Natural killer cell (primary cell): ENCODE measurements at regions not wholly inside any gene's neighbourhood (a gene's known extent, or its start where the extent isn't known, plus 50 kb on each side); places are given as distances from the start of the nearest gene placed in this dataset.

Experiments
- ATAC-seq, 3 donors: fragments of 150-1000 bp in 2 of 3; fragments of 200-7000 bp in 1 of 3; cut with Tn5 transposase; 1 replicate in 1 of 3; 2 replicates in 2 of 3; pipeline ENCODE4 v1.10.0; 2021; ENCODE audit warnings: mild to moderate bottlenecking in 2 of 3, moderate library complexity in 2 of 3
- DNase-seq, 2 donors: peaks; one replicate each; pipeline versions ENCODE4 v3.0.0 to v3.0.0-alpha.2; 2013 to 2021; ENCODE audit warnings: mixed read lengths in 1 of 2
- H3K27ac ChIP-seq: one replicate; pipeline ENCODE4 v1.5.1; 2013; ENCODE audit warnings: mild to moderate bottlenecking, low read length
- H3K27me3 ChIP-seq: one replicate; pipeline ENCODE4 v1.6.1; 2013; ENCODE audit warnings: low read length; ENCODE audit not compliant: control insufficient read depth, insufficient read depth
- H3K36me3 ChIP-seq: one replicate; pipeline ENCODE4 v1.6.1; 2013; ENCODE audit warnings: low read length; ENCODE audit not compliant: control insufficient read depth, insufficient read depth
- H3K4me1 ChIP-seq: one replicate; pipeline ENCODE4 v1.6.1; 2013; ENCODE audit warnings: low read length; ENCODE audit not compliant: control insufficient read depth, insufficient read depth
- H3K4me3 ChIP-seq: one replicate; pipeline ENCODE4 v1.5.1; 2013; ENCODE audit warnings: low read length
- H3K9me3 ChIP-seq: one replicate; pipeline ENCODE4 v1.6.1; 2013; ENCODE audit warnings: low read length; ENCODE audit not compliant: control insufficient read depth, insufficient read depth
- H3K27ac Mint-ChIP-seq, 2 donors: one replicate each; pipeline ENCODE4 v1.8.0; 2022; ENCODE audit warnings: mild to moderate bottlenecking in 2 of 2, mixed read lengths in 2 of 2, moderate library complexity in 1 of 2
- H3K27me3 Mint-ChIP-seq, 2 donors: one replicate each; pipeline ENCODE4 v1.8.0; 2022; ENCODE audit warnings: low read depth in 2 of 2, mixed read lengths in 2 of 2
- H3K36me3 Mint-ChIP-seq: one replicate; pipeline ENCODE4 v1.8.0; 2022; ENCODE audit warnings: mixed read lengths
- H3K4me1 Mint-ChIP-seq, 2 donors: one replicate each; pipeline ENCODE4 v1.8.0; 2022; ENCODE audit warnings: mixed read lengths in 2 of 2
- H3K4me3 Mint-ChIP-seq: one replicate; pipeline ENCODE4 v1.8.0; 2022; ENCODE audit warnings: mild to moderate bottlenecking, moderate library complexity, mixed read lengths
- H3K9me3 Mint-ChIP-seq, 2 donors: one replicate each; pipeline ENCODE4 v1.8.0; 2022; ENCODE audit warnings: mixed read lengths in 2 of 2
- WGBS: methylation state at CpG from one replicate; pipeline ENCODE4 v1.1.7; 2013; ENCODE audit warnings: missing lambda C conversion rate; ENCODE audit not compliant: insufficient coverage; 5-methylcytosine and 5-hydroxymethylcytosine counted together
- intact Hi-C: fragments of 100-400 bp; cut with micrococcal nuclease; formaldehyde crosslinking; loops from one replicate; pipeline ENCODE4 v1.14.2; 2022
- TF ChIP-seq, protein P1 (sequence below): fragments of 200-600 bp; IDR thresholded peaks from one replicate; pipeline ENCODE4 v1.8.0; 2022; ENCODE audit warnings: antibody characterized with exemption

GRCh38 chr3:102069211-102069662 lies 219.9 kb downstream of the NFKBIZ start:
- Mint-ChIP-seq H3K27ac (no peak overlapping the region), H3K27me3 (no peaks in the 10 kb centered on the region), H3K4me1 (no peaks in the 10 kb centered on the region), H3K4me3 (no peak overlapping the region), H3K9me3 (no peaks in the 10 kb centered on the region), H3K36me3 (no peaks in the 10 kb centered on the region)
- Histone ChIP-seq H3K4me3 (no peak overlapping the region), H3K4me1 (no peaks in the 10 kb centered on the region), H3K36me3 (no peaks in the 10 kb centered on the region), H3K27ac (no peak overlapping the region), H3K9me3 (no peaks in the 10 kb centered on the region), H3K27me3 (no peaks in the 10 kb centered on the region)
- intact Hi-C loops = no loop called here
- no peak for ATAC-seq
- WGBS = 67% methylated on average over 1 of the region's 1 CpG
- TF ChIP-seq, protein P1, sequence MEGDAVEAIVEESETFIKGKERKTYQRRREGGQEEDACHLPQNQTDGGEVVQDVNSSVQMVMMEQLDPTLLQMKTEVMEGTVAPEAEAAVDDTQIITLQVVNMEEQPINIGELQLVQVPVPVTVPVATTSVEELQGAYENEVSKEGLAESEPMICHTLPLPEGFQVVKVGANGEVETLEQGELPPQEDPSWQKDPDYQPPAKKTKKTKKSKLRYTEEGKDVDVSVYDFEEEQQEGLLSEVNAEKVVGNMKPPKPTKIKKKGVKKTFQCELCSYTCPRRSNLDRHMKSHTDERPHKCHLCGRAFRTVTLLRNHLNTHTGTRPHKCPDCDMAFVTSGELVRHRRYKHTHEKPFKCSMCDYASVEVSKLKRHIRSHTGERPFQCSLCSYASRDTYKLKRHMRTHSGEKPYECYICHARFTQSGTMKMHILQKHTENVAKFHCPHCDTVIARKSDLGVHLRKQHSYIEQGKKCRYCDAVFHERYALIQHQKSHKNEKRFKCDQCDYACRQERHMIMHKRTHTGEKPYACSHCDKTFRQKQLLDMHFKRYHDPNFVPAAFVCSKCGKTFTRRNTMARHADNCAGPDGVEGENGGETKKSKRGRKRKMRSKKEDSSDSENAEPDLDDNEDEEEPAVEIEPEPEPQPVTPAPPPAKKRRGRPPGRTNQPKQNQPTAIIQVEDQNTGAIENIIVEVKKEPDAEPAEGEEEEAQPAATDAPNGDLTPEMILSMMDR = no peak
- DNase-seq = no peak

GRCh38 chr3:102074946-102075345 lies 225.6 kb downstream of the NFKBIZ start:
- Mint-ChIP-seq H3K9me3 (no peaks in the 10 kb centered on the region), H3K4me3 (no peak overlapping the region), H3K27ac (no peak overlapping the region), H3K36me3 (no peaks in the 10 kb centered on the region), H3K4me1 (no peaks in the 10 kb centered on the region), H3K27me3 (no peaks in the 10 kb centered on the region)
- Histone ChIP-seq H3K9me3 (no peaks in the 10 kb centered on the region), H3K27ac (no peak overlapping the region), H3K36me3 (no peaks in the 10 kb centered on the region), H3K4me1 (no peaks in the 10 kb centered on the region), H3K27me3 (no peaks in the 10 kb centered on the region), H3K4me3 (no peak overlapping the region)
- ATAC-seq (no peak), DNase-seq (no peak)
- intact Hi-C loops = no loop called here
- TF ChIP-seq, protein P1 = no peak

DNA sequence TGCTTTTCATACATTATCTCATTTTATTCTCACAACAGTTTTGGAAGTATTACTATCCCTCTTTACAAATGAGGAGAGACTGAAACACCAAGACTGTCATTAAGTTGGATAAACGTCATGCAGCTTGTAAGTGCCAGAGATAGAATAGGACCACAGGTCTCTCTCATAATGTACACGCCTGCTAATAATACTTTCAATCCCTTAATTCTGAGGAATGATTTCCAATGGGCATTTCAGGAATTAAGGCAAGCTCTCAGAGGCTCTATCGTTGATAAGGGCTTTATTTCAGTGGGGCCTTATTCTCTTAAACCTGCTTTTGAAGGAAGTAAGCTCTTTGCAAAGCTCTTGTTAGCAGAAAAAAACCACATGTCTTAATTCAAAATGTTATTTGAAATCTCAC lies 229.1 kb downstream of the NFKBIZ start:
- WGBS = 81% methylated on average over 3 of the region's 3 CpGs
- H3K9me3 Mint-ChIP-seq = no peaks in the 10 kb centered on the region
- H3K27me3 Mint-ChIP-seq = peaks cover 0 to 6% of the 10 kb centered on the region in 2 donors
- Histone ChIP-seq H3K36me3 (no peaks in the 10 kb centered on the region), H3K4me3 (no peak overlapping the region), H3K27me3 (no peaks in the 10 kb centered on the region), H3K27ac (no peak overlapping the region), H3K4me1 (no peaks in the 10 kb centered on the region), H3K9me3 (no peaks in the 10 kb centered on the region)
- no peaks in the 10 kb centered on the region for H3K36me3 Mint-ChIP-seq
- ATAC-seq = no peak
- TF ChIP-seq, protein P1 = no peak
- H3K27ac Mint-ChIP-seq = no peak overlapping the region
- DNase-seq = no peak
- no peaks in the 10 kb centered on the region for H3K4me1 Mint-ChIP-seq
- intact Hi-C loops = no loop called here
- H3K4me3 Mint-ChIP-seq = no peak overlapping the region
